GM12878 (cell line): ENCODE measurements at regions not wholly inside any gene's neighbourhood (a gene's known extent, or its start where the extent isn't known, plus 50 kb on each side); places are given as distances from the start of the nearest gene placed in this dataset.

Experiments used
- ATAC-seq: fragments of 200-7000 bp; cut with Tn5 transposase; 3 replicates; pipeline ENCODE4 v1.9.1; 2020; ENCODE audit warnings: mild to moderate bottlenecking, moderate library complexity
- BruUV-seq: library from RNA; stranded (reverse); fragments of 400-500 nt; replicated peaks from 2 replicates; lab custom pipeline; 2021; lab: Mats Ljungman, UMichigan
- CTCF ChIA-PET: fragments of 300-600 bp; sonication (Branson Sonifier 250); formaldehyde crosslinking; extraction: SDS; loops from one replicate; lab custom pipeline; 2021; ENCODE audit warnings: inconsistent platforms; lab: Yijun Ruan, JAX
- POLR2A ChIA-PET: fragments of 350-600 bp; formaldehyde crosslinking; extraction: SDS; loops from one replicate; lab custom pipeline; 2021; ENCODE audit warnings: inconsistent platforms; lab: Charles Lee
- RAD21 ChIA-PET: fragments of 300-600 bp; sonication (Branson Sonifier 250); formaldehyde crosslinking; loops from one replicate; lab custom pipeline; 2023; ENCODE audit warnings: antibody characterized with exemption; ENCODE audit not compliant: unreplicated experiment; lab: Charles Lee
- SMC1A ChIA-PET: fragments of 300-600 bp; sonication (Branson Sonifier 250); formaldehyde crosslinking; loops from one replicate; lab custom pipeline; 2023; ENCODE audit not compliant: unreplicated experiment, uncharacterized antibody; lab: Charles Lee
- DNase-seq: peaks from one replicate; pipeline ENCODE4 v3.0.0-alpha.2; 2011; ENCODE audit warnings: low read depth, low spot score
- FAIRE-seq: peaks from 3 replicates; lab custom pipeline; 2011; peaks lifted over from hg19 to GRCh38; lab: Jason Lieb, UNC
- H2AFZ ChIP-seq: 2 replicates; pipeline ENCODE4 v1.6.0; 2011; ENCODE audit warnings: low read depth, low read length, control low read depth; ENCODE audit not compliant: control insufficient read depth
- H3K27ac ChIP-seq: 2 replicates; pipeline ENCODE4 v1.5.1; 2011; ENCODE audit warnings: control low read depth; ENCODE audit not compliant: control insufficient read depth, insufficient read depth
- H3K27me3 ChIP-seq, 2 experiments: replicated peaks in 1 of 2; 2 replicates each; pipeline versions ENCODE4 v1.6.0 to v1.6.1; 2011; ENCODE audit warnings: low read length in 1 of 2; ENCODE audit not compliant: control insufficient read depth in 2 of 2, insufficient read depth in 2 of 2
- H3K36me3 ChIP-seq, 2 experiments: 2 replicates each; pipeline ENCODE4 v1.5.1; 2011; ENCODE audit warnings: low read length in 1 of 2; ENCODE audit not compliant: control insufficient read depth in 2 of 2, insufficient read depth in 2 of 2
- H3K4me1 ChIP-seq: 2 replicates; pipeline ENCODE4 v1.6.1; 2011; ENCODE audit warnings: mild to moderate bottlenecking, low read length, moderate library complexity, mixed read lengths; ENCODE audit not compliant: control insufficient read depth, insufficient read depth
- H3K4me2 ChIP-seq: 2 replicates; pipeline ENCODE4 v1.6.0; 2011; ENCODE audit warnings: control low read depth; ENCODE audit not compliant: control insufficient read depth, insufficient read depth
- H3K4me3 ChIP-seq: fragments of 200-600 bp; sonication (generic); 2 replicates; pipeline ENCODE4 v1.5.1; 2016
- H3K79me2 ChIP-seq: 2 replicates; pipeline ENCODE4 v1.6.0; 2011; ENCODE audit warnings: low read length; ENCODE audit not compliant: control insufficient read depth, insufficient read depth
- H3K9ac ChIP-seq: 2 replicates; pipeline ENCODE4 v1.8.0; 2011; ENCODE audit warnings: low read length, control low read depth, mixed read lengths; ENCODE audit not compliant: control insufficient read depth, insufficient read depth
- H3K9me3 ChIP-seq: replicated peaks from 3 replicates; pipeline ENCODE4 v1.5.1; 2011; ENCODE audit warnings: mild to moderate bottlenecking, low read length; ENCODE audit not compliant: control insufficient read depth, insufficient read depth
- H4K20me1 ChIP-seq: 2 replicates; pipeline ENCODE4 v1.6.0; 2011; ENCODE audit not compliant: control insufficient read depth, insufficient read depth
- ASH2L ChIP-seq: fragments of 300-600, 200-600 bp; sonication (generic); IDR thresholded peaks from 2 replicates; pipeline ENCODE4 v1.6.1; 2017; ENCODE audit warnings: low read depth, mild to moderate bottlenecking, borderline replicate concordance
- CHD1 ChIP-seq: IDR thresholded peaks from 2 replicates; pipeline ENCODE4 v1.6.1; 2012; ENCODE audit warnings: low read depth, low read length, improper control_type of control experiment
- JUND ChIP-seq: IDR thresholded peaks from 2 replicates; pipeline ENCODE4 v1.6.1; 2012; ENCODE audit warnings: low read depth, mild to moderate bottlenecking, low read length, improper control_type of control experiment, moderate library complexity
- MTA3 ChIP-seq: IDR thresholded peaks from 2 replicates; pipeline ENCODE4 v1.6.1; 2012; ENCODE audit warnings: low read length, inconsistent platforms, borderline replicate concordance
- NFIC ChIP-seq: IDR thresholded peaks from 2 replicates; pipeline ENCODE4 v1.6.1; 2012; ENCODE audit warnings: low read depth, mild to moderate bottlenecking, inconsistent platforms, low read length, moderate library complexity
- NFXL1 ChIP-seq: fragments of 450-650 bp; IDR thresholded peaks from 2 replicates; pipeline ENCODE4 v1.6.1; 2017; ENCODE audit warnings: antibody characterized with exemption, mild to moderate bottlenecking, borderline replicate concordance
- SIN3A ChIP-seq: IDR thresholded peaks from 2 replicates; pipeline ENCODE4 v1.6.1; 2012; ENCODE audit warnings: low read depth, low read length, improper control_type of control experiment
- SMC3 ChIP-seq: IDR thresholded peaks from 2 replicates; pipeline ENCODE4 v1.6.1; 2011; ENCODE audit warnings: low read length, improper control_type of control experiment, borderline replicate concordance
- WGBS: methylation state at CpG from one replicate; pipeline ENCODE4 v1.1.6; 2016; ENCODE audit warnings: low lambda C conversion rate; ENCODE audit not compliant: insufficient replicate concordance, insufficient coverage; ENCODE audit errors: missing lambda C conversion rate; 5-methylcytosine and 5-hydroxymethylcytosine counted together
- in situ Hi-C: fragments of 300-500 bp; cut with MboI; formaldehyde crosslinking; loops from 9 replicates; pipeline ENCODE4 v1.14.3; 2018; ENCODE audit warnings: mixed read lengths
- intact Hi-C: fragments of 100-400 bp; cut with micrococcal nuclease; formaldehyde crosslinking; loops from one replicate; pipeline ENCODE4 v1.14.2; 2022; ENCODE audit not compliant: unreplicated experiment

- BruUV-seq, result no TSS peak
- ChIA-PET RAD21 (interaction anchor here (0.8 to 6.3 kb wide), 10 partner anchors 12 to 90 kb away, joined by 3 to 79 read pairs (median 5); no protein-coding TSS in a partner anchor), SMC1A (interaction anchor here (0.6 to 14.0 kb wide), 19 partner anchors 9 to 212 kb away, joined by 3 to 320 read pairs (median 4); no protein-coding TSS in a partner anchor), CTCF (interaction anchor here (0.8 to 2.3 kb wide), 6 partner anchors 9 to 90 kb away, joined by 3 to 8 read pairs (median 4); no protein-coding TSS in a partner anchor), POLR2A (interaction anchor here (0.6 to 7.5 kb wide), 6 partner anchors 13 to 1038 kb away, joined by 3 to 46 read pairs (median 4); no protein-coding TSS in a partner anchor)
- Histone ChIP-seq H3K27me3 (no peaks in the 10 kb centered on the region), H3K79me2 (no peaks in the 10 kb centered on the region), H4K20me1 (no peaks in the 10 kb centered on the region), H3K4me1 (peaks cover 5% of the 10 kb centered on the region), H3K36me3 (no peaks in the 10 kb centered on the region), H3K9me3 (no peaks in the 10 kb centered on the region; the same call in none of the 3 replicates), H3K27ac (no peak overlapping the region), H2AFZ (no peak overlapping the region; the same call in 1 of the 2 replicates), H3K4me2 (no peak overlapping the region), H3K4me3 (no peak overlapping the region), H3K9ac (no peak overlapping the region)
- no peak for DNase-seq
- in situ Hi-C loops, result no loop called here
- no peak for ATAC-seq
- intact Hi-C loops, result no loop called here
- 55% methylated on average over 12 of the region's 12 CpGs for WGBS
- TF ChIP-seq JUND, result no peak
- TF ChIP-seq CHD1, result no peak
- TF ChIP-seq ASH2L, result no peak
- TF ChIP-seq NFXL1, result no peak
- TF ChIP-seq NFIC, result no peak
- no peak for TF ChIP-seq SMC3
- TF ChIP-seq SIN3A, result no peak
- TF ChIP-seq MTA3, result no peak
- no peak for FAIRE-seq
Observed at GRCh38 chr14:98229656-98230366, 1042.2 kb downstream of the BCL11B start.
